T1000 (cell line): ENCODE measurements at regions not wholly inside any gene's neighbourhood (a gene's known extent, or its start where the extent isn't known, plus 50 kb on each side); places are given as distances from the start of the nearest gene placed in this dataset.

Experiments used
- DNase-seq: peaks from one replicate; lab custom pipeline; 2025; ENCODE audit warnings: mixed read lengths; lab: John Stamatoyannopoulos, UW

DNA sequence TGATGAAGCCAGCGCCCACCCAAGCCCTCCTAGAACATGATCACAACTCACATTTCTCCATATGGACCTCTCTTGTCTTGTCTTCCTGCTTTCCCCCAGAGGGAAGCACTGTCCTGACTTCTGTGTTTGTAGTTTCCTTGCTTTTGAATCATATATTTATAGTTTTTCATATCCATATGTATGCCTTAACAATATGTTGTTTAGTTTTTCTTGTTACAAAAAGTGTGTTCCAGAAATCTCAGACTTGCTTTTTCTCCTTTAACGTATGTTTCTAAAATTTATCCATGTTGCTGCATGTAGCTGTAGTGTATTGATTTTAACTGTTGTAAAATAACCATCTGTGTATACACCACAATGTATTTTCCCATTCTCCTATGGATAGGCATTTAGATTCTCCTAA, 182.0 kb upstream of the SMIM23 start:
- no peak for DNase-seq

- DNase-seq = no peak
These were observed 181.4 kb upstream of the SMIM23 start for GRCh38 chr5:171604195-171604594.

DNA sequence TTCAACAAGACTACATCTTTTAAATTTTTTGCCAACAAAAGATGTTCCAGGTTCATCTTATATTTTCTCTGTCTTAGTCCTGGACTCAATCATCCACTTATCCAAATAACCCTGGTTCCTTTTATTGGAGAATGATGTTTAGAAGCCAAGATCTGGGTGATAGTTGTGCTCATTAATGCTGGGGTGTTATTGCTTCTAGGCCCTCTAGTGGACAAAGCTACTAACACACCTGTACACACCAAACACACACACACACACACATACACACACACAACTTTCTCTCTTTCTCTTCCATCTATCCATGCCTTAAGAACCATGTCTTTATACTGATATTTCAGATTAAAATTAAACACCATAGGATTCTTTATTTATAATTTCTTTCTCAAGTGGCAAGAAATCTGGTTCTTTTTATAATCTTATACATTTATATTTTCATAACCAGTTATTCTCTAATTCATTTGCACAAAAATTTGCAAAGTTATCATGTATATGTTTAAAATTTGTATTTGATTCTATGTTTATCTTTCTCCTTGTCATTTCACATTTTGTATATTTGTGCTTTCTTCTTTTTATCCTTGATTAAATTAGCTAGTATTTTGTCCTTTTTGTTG, 179.1 kb upstream of the SMIM23 start:
- no peak for DNase-seq

DNA sequence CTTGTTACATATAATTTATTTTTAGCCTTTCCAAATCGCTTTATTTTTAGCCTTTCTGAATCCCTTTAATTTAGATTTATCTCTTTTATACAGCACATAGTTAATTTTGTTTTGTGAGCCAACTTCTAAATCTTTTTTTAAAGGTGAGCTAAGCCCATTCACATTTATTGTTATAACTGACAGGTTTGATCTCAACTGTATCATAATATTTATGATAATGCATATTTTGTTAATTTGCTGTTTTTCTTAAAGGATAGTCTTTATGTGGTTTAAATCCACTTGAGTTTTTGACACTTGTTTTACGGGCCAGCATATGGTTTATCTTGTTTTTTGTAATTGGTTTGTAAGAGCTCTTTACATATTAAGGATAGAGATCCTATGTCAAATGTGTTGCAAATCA, 177.8 kb upstream of the SMIM23 start:
- DNase-seq = no peak

DNA sequence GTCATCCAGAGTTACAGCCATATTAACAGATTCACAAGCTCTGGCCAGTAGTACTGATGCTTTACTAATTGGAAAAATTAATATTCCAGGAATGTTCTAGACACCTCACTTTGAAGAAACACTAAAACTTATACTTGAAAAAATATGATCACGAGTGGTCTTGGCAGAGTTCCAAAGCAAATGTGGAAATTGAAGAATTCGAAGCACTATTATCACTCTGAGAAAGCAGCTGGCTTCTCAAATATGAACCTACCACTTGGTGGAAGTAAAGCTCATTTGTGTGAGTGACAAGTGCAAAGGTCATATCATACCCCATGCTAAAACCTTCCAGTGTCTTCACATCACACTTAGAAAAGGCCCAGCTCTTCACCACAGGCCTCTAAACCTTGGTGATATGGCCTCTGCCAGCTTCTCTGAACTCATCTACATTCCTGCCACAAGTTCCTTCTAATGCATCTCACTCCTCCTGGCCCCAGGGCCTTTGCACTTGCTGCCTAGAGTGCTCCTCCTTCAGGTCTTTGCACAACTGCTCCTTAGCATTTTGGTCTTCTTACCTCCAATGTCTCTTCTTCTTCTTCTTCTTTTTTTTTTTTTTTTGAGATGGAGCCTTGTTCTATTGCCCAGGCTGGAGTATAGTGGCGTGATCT, 175.7 kb upstream of the SMIM23 start:
- no peak for DNase-seq

GRCh38 chr5:171610686-171611085, 174.9 kb upstream of the SMIM23 start:
- DNase-seq = no peak

DNA sequence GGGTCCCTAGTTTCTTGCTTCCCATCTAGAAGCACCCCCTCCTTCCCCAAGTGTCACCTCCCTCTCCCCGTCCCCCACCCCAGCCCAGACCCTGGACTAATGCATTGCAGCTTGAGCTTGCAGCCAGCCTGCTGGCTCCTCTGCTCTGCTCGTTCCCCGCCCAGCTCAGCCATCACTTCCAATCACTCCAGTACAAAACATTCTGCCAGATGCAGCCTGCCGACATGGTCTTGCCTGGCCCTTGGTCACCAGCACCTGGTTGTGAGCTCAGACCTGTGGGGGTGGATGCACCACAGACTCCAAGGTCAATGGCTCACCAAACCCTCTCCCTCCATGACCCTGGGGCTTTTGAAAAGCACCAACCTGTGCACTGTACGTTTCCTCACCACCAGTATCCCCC, 172.9 kb upstream of the SMIM23 start:
- DNase-seq = no peak

- DNase-seq = no peak
These were observed 171.1 kb upstream of the SMIM23 start for GRCh38 chr5:171614511-171614910.

DNA sequence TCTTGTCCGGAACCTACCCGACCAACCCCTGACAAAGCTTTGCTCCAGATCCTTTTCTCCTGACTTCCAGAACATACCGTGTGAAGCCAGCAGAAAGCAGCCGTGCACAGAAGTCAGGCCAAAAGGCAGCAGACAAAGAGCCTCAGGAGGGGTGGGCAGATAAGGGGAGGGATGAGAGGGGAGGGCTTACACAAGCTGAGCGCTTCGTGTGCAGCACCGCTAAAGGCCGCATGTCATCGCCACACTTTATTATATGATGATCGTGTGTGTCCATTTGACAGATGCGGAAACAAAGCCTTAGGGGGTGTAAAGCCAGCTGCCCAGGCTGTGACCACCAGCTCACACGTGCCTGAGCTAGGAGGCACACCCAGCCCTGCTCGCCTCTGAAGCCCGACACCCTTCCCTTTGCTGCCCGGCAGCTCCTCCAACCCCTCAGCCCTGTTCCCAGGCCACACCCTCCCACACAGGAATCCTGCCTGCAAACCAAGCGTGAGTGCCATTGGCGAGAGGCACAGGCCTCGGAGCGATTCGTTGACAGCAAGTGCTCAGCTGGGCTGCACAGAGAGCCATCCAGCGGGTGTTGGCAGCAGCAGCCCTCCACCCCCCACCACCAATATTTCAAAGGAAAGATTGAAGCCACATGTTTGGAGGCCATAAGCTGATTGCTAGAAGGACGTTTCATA, 170.5 kb upstream of the SMIM23 start:
- no peak for DNase-seq

GRCh38 chr5:171615705-171616640, 169.6 kb upstream of the SMIM23 start:
- DNase-seq = no peak

- no peak for DNase-seq
These were observed 168.4 kb upstream of the SMIM23 start for GRCh38 chr5:171617266-171617665.

GRCh38 chr5:171617817-171618591, 167.6 kb upstream of the SMIM23 start:
- DNase-seq = no peak

GRCh38 chr5:171619196-171619595, 166.4 kb upstream of the SMIM23 start:
- no peak for DNase-seq

- DNase-seq = no peak
These were observed 165.9 kb upstream of the SMIM23 start for GRCh38 chr5:171619744-171620143.

DNA sequence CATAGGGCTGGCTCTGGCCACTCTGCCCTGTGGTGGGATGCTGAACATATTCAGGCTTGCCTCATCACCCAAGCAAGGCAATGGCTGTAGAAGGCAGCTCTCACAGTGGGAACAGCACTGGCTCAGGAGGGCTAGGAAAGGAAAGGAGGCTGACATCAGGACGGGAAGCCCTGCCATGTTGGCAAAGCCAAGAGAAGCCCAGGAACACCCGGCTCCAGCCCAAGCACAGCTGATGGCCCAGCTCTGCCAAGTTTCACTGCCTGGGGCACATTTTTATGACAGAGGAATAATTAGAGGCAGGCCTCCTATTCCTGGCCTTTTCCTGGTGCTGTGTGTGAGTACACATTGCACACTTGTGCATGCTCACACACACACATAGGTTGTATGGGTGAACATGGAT, 163.6 kb upstream of the SMIM23 start:
- DNase-seq = no peak

GRCh38 chr5:171623107-171623506, 162.5 kb upstream of the SMIM23 start:
- DNase-seq = no peak

- DNase-seq = no peak
These were observed 162.0 kb upstream of the SMIM23 start for GRCh38 chr5:171623551-171624097.

- no peak for DNase-seq
These were observed 161.2 kb upstream of the SMIM23 start for GRCh38 chr5:171624396-171624795.

DNA sequence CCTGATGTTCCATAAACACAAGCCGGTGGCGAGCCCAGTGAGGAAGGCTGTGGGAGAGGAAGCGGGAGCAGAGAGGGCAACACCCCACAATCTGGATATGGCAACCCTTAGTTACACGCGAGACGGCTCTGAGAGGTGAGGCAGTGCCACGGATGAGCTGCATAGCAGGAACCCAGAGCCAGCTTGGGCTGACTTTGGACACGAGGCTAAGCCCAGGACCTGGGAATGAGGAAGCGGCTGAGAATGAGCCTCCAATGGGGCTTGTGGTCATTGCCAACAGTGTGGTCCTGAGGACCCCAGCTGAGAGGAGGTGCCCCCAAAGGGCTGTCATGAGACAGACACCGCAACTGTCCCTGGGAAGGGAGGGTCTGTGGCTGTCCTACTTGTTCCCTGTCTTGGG, 160.0 kb upstream of the SMIM23 start:
- no peak for DNase-seq

GRCh38 chr5:171627936-171628632, 157.5 kb upstream of the SMIM23 start:
- DNase-seq = no peak

GRCh38 chr5:171628633-171628974, 157.0 kb upstream of the SMIM23 start:
- DNase-seq = no peak
